Calu3 (cell line): ENCODE measurements at regions not wholly inside any gene's neighbourhood (a gene's known extent, or its start where the extent isn't known, plus 50 kb on each side); places are given as distances from the start of the nearest gene placed in this dataset.

Experiments
- BruUV-seq: library from RNA; stranded (reverse); fragments of 400-500 nt; replicated peaks from 2 replicates; lab custom pipeline; 2021; lab: Mats Ljungman, UMichigan
- CTCF ChIA-PET: fragments of 300-600 bp; sonication (Branson Sonifier 250); formaldehyde crosslinking; loops from one replicate; lab custom pipeline; 2022; ENCODE audit warnings: antibody characterized with exemption; lab: Charles Lee
- DNase-seq: peaks from one replicate; pipeline ENCODE4 v3.0.0; 2022
- H3K27ac Mint-ChIP-seq: one replicate; pipeline ENCODE4 v1.8.0; 2022; ENCODE audit warnings: mixed read lengths; ENCODE audit not compliant: unreplicated experiment
- H3K27me3 Mint-ChIP-seq: one replicate; pipeline ENCODE4 v1.8.0; 2022; ENCODE audit warnings: mixed read lengths; ENCODE audit not compliant: unreplicated experiment
- H3K36me3 Mint-ChIP-seq: one replicate; pipeline ENCODE4 v1.8.0; 2022; ENCODE audit warnings: mild to moderate bottlenecking, moderate library complexity, mixed read lengths; ENCODE audit not compliant: insufficient read depth, unreplicated experiment
- H3K4me1 Mint-ChIP-seq: one replicate; pipeline ENCODE4 v1.8.0; 2022; ENCODE audit warnings: mild to moderate bottlenecking, low read depth, mixed read lengths; ENCODE audit not compliant: unreplicated experiment
- H3K4me3 Mint-ChIP-seq: one replicate; pipeline ENCODE4 v1.8.0; 2022; ENCODE audit warnings: mild to moderate bottlenecking, low read depth, moderate library complexity, mixed read lengths; ENCODE audit not compliant: unreplicated experiment
- H3K9me3 Mint-ChIP-seq: one replicate; pipeline ENCODE4 v1.8.0; 2022; ENCODE audit warnings: low read depth, mixed read lengths; ENCODE audit not compliant: unreplicated experiment
- CTCF ChIP-seq: fragments of 200-600 bp; IDR thresholded peaks from one replicate; pipeline ENCODE4 v1.8.0; 2022; ENCODE audit warnings: antibody characterized with exemption; ENCODE audit not compliant: unreplicated experiment
- intact Hi-C: fragments of 100-400 bp; cut with micrococcal nuclease; formaldehyde crosslinking; loops from one replicate; pipeline ENCODE4 v1.10.0; 2022; ENCODE audit not compliant: unreplicated experiment

GRCh38 chr2:154941379-154941778, 242.9 kb downstream of the KCNJ3 start:
- Mint-ChIP-seq H3K9me3 (no peaks in the 10 kb centered on the region), H3K27me3 (no peaks in the 10 kb centered on the region), H3K4me1 (no peaks in the 10 kb centered on the region), H3K27ac (no peak overlapping the region), H3K4me3 (no peak overlapping the region), H3K36me3 (no peaks in the 10 kb centered on the region)
- no peak for TF ChIP-seq CTCF
- intact Hi-C loops, result no loop called here
- CTCF ChIA-PET, result no interaction called here
- DNase-seq, result no peak
- no TSS peak for BruUV-seq

GRCh38 chr2:154934213-154934612, 235.7 kb downstream of the KCNJ3 start:
- CTCF ChIA-PET, result no interaction called here
- BruUV-seq, result no TSS peak
- intact Hi-C loops, result no loop called here
- TF ChIP-seq CTCF, result no peak
- Mint-ChIP-seq H3K9me3 (peaks cover 3% of the 10 kb centered on the region), H3K4me3 (no peak overlapping the region), H3K27ac (no peak overlapping the region), H3K27me3 (no peaks in the 10 kb centered on the region), H3K4me1 (no peaks in the 10 kb centered on the region), H3K36me3 (no peaks in the 10 kb centered on the region)
- DNase-seq, result no peak

- CTCF ChIA-PET, result no interaction called here
- intact Hi-C loops, result no loop called here
- no peaks in the 10 kb centered on the region for H3K27me3 Mint-ChIP-seq
- no peak overlapping the region for H3K4me3 Mint-ChIP-seq
- BruUV-seq, result no TSS peak
- no peak for TF ChIP-seq CTCF
- no peak overlapping the region for H3K27ac Mint-ChIP-seq
- H3K36me3 Mint-ChIP-seq, result no peaks in the 10 kb centered on the region
- no peaks in the 10 kb centered on the region for H3K4me1 Mint-ChIP-seq
- peaks cover 2% of the 10 kb centered on the region for H3K9me3 Mint-ChIP-seq
- no peak for DNase-seq
Observed at GRCh38 chr2:154924531-154924930, 226.0 kb downstream of the KCNJ3 start.

GRCh38 chr2:154914561-154914960, 216.1 kb downstream of the KCNJ3 start:
- Mint-ChIP-seq H3K36me3 (no peaks in the 10 kb centered on the region), H3K9me3 (no peaks in the 10 kb centered on the region), H3K27me3 (no peaks in the 10 kb centered on the region), H3K27ac (no peak overlapping the region), H3K4me1 (no peaks in the 10 kb centered on the region), H3K4me3 (no peak overlapping the region)
- CTCF ChIA-PET, result interaction anchor here (0.6 kb wide), 1 partner anchor 432 kb away, joined by 4 read pairs; no protein-coding TSS in a partner anchor
- no TSS peak for BruUV-seq
- intact Hi-C loops, result no loop called here
- no peak for DNase-seq
- no peak for TF ChIP-seq CTCF
